ENCODE measurements at regions not wholly inside any gene's neighbourhood (a gene's known extent, or its start where the extent isn't known, plus 50 kb on each side); places are given as distances from the start of the nearest gene placed in this dataset.

GRCh38 chr11:27604416-27604815 is 95.8 kb downstream of the BDNF start:
- no peak overlapping the region for H3K4me3 ChIP-seq (ENCODE audit: low read depth, low read length)
- ChIA-PET CTCF (no interaction called here), POLR2A (no interaction called here)
- TF ChIP-seq CTCF (IDR thresholded peaks at IDR 0.05; ENCODE audit: insufficient read depth, low read length, missing control alignments): no peak
- DNase-seq (ENCODE audit: low read depth, low spot score): no peak

GRCh38 chr11:27603376-27603990 is 96.8 kb downstream of the BDNF start:
- no peak overlapping the region for H3K4me3 ChIP-seq (ENCODE audit: low read depth, low read length)
- no peak for DNase-seq (ENCODE audit: low read depth, low spot score)
- TF ChIP-seq CTCF (IDR thresholded peaks at IDR 0.05; ENCODE audit: insufficient read depth, low read length, missing control alignments): no peak
- POLR2A ChIA-PET: no interaction called here
- CTCF ChIA-PET: no interaction called here

GRCh38 chr11:27600656-27601055 is 94.1 kb upstream of the LIN7C start:
- no peak for DNase-seq (ENCODE audit: low read depth, low spot score)
- TF ChIP-seq CTCF (IDR thresholded peaks at IDR 0.05; ENCODE audit: insufficient read depth, low read length, missing control alignments): no peak
- H3K4me3 ChIP-seq (ENCODE audit: low read depth, low read length): no peak overlapping the region
- POLR2A ChIA-PET: interaction anchor here (0.6 kb wide), 1 partner anchor 1079 kb away, joined by 3 read pairs; no protein-coding TSS in a partner anchor
- CTCF ChIA-PET: no interaction called here

- H3K4me3 ChIP-seq (ENCODE audit: low read depth, low read length): no peak overlapping the region
- CTCF ChIA-PET: no interaction called here
Measured at GRCh38 chr11:27599217-27599616, 92.6 kb upstream of the LIN7C start.

GRCh38 chr11:27596802-27597201 is 90.2 kb upstream of the LIN7C start:
- no peak for TF ChIP-seq CTCF (IDR thresholded peaks at IDR 0.05; ENCODE audit: insufficient read depth, low read length, missing control alignments)
- H3K4me3 ChIP-seq (ENCODE audit: low read depth, low read length): no peak overlapping the region
- POLR2A ChIA-PET: no interaction called here
- DNase-seq (ENCODE audit: low read depth, low spot score): no peak
- CTCF ChIA-PET: no interaction called here

More at GRCh38 chr11:27599217-27599616, 92.6 kb upstream of the LIN7C start:
- POLR2A ChIA-PET: no interaction called here
- TF ChIP-seq CTCF (IDR thresholded peaks at IDR 0.05; ENCODE audit: insufficient read depth, low read length, missing control alignments): no peak
- DNase-seq (ENCODE audit: low read depth, low spot score): no peak

GRCh38 chr11:27596388-27596787 is 89.8 kb upstream of the LIN7C start:
- no peak overlapping the region for H3K4me3 ChIP-seq (ENCODE audit: low read depth, low read length)
- CTCF ChIA-PET: no interaction called here
- no peak for DNase-seq (ENCODE audit: low read depth, low spot score)
- POLR2A ChIA-PET: no interaction called here
- TF ChIP-seq CTCF (IDR thresholded peaks at IDR 0.05; ENCODE audit: insufficient read depth, low read length, missing control alignments): no peak

Data from AG04449 (cell line).